Thyroid gland (tissue), 4 donors: ENCODE measurements at regions not wholly inside any gene's neighbourhood (a gene's known extent, or its start where the extent isn't known, plus 50 kb on each side); places are given as distances from the start of the nearest gene placed in this dataset.

Experiments
- DNase-seq, 2 donors: peaks; one replicate each; pipeline ENCODE4 v3.0.0-alpha.2; 2019
- H3K27ac ChIP-seq, 3 donors: fragments of 200-600 bp; sonication (generic); 1 replicate in 2 of 3; 2 replicates in 1 of 3; pipeline ENCODE4 v1.5.1; 2016 to 2019; ENCODE audit warnings: mild to moderate bottlenecking in 1 of 3, moderate library complexity in 1 of 3
- H3K27me3 ChIP-seq: fragments of 200-600 bp; sonication (generic); one replicate; pipeline ENCODE4 v1.5.1; 2019
- H3K36me3 ChIP-seq, 2 donors: fragments of 200-600 bp; sonication (generic); one replicate each; pipeline ENCODE4 v1.5.1; 2016 to 2019
- H3K4me1 ChIP-seq, 2 donors: fragments of 200-600 bp; sonication (generic); one replicate each; pipeline ENCODE4 v1.5.1; 2017 to 2019
- H3K4me3 ChIP-seq, 3 donors: fragments of 200-600 bp; sonication (generic); replicated peaks in 1 of 3; 1 replicate in 2 of 3; 2 replicates in 1 of 3; pipeline ENCODE4 v1.5.1; 2016; ENCODE audit warnings: mild to moderate bottlenecking in 1 of 3
- H3K9me3 ChIP-seq: fragments of 200-600 bp; sonication (generic); one replicate; pipeline ENCODE4 v1.5.1; 2017
- POLR2A ChIP-seq, 2 donors: fragments of 450-650 bp; IDR thresholded peaks; one replicate each; pipeline ENCODE4 v1.6.1; 2017; ENCODE audit warnings: antibody characterized with exemption in 2 of 2, mild to moderate bottlenecking in 2 of 2, moderate library complexity in 1 of 2
- WGBS, 2 donors: methylation state at CpG; one replicate each; pipeline ENCODE4 v1.1.5; 2017; 5-methylcytosine and 5-hydroxymethylcytosine counted together
- intact Hi-C: fragments of 100-400 bp; cut with DNase I; formaldehyde crosslinking; loops from one replicate; pipeline ENCODE4 v1.15.1; 2023
- TF ChIP-seq, protein P1 (sequence below), 6 experiments: fragments of 200-600 bp in 3 of 6; fragments of 450-650 bp in 3 of 6; sonication (generic) in 3 of 6; IDR thresholded peaks; one replicate each; pipeline ENCODE4 v1.5.1; 2016 to 2019; ENCODE audit warnings: antibody characterized with exemption in 6 of 6, mild to moderate bottlenecking in 2 of 6, inconsistent platforms in 1 of 6, moderate library complexity in 1 of 6

DNA sequence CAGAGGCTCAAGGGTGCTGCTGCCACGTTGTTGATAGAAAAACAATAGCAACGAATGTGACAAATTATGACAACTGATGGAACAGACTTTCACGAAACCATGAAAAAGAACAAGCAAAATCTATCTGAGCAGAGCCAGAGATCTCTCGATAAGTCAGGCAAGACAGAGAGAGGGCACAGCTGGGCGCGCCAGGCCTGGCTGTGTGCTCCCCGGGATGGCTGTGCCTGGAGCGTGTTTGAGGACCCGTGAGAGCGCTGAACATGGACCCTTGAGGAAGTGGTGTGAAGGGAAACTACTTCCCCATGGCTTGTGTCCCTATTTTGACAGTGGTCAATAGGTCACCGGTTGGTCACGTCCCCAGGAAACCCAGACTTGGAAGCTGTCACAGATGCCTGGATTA, 83.1 kb upstream of the FGF3 start:
- intact Hi-C loops, result no loop called here
- H3K4me3 ChIP-seq, result no peak overlapping the region
- no peaks in the 10 kb centered on the region for H3K36me3 ChIP-seq
- no peak for TF ChIP-seq POLR2A (IDR thresholded peaks at IDR 0.05)
- TF ChIP-seq, protein P1, sequence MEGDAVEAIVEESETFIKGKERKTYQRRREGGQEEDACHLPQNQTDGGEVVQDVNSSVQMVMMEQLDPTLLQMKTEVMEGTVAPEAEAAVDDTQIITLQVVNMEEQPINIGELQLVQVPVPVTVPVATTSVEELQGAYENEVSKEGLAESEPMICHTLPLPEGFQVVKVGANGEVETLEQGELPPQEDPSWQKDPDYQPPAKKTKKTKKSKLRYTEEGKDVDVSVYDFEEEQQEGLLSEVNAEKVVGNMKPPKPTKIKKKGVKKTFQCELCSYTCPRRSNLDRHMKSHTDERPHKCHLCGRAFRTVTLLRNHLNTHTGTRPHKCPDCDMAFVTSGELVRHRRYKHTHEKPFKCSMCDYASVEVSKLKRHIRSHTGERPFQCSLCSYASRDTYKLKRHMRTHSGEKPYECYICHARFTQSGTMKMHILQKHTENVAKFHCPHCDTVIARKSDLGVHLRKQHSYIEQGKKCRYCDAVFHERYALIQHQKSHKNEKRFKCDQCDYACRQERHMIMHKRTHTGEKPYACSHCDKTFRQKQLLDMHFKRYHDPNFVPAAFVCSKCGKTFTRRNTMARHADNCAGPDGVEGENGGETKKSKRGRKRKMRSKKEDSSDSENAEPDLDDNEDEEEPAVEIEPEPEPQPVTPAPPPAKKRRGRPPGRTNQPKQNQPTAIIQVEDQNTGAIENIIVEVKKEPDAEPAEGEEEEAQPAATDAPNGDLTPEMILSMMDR (IDR thresholded peaks at IDR 0.05), result no peak
- no peaks in the 10 kb centered on the region for H3K9me3 ChIP-seq
- no peak overlapping the region for H3K27ac ChIP-seq
- no peaks in the 10 kb centered on the region for H3K27me3 ChIP-seq
- H3K4me1 ChIP-seq, result no peaks in the 10 kb centered on the region
- 86 to 91% methylated on average over 12 of the region's 12 CpGs for whole genome bisulfite sequencing, 2 donors
- no peak for DNase-seq

DNA sequence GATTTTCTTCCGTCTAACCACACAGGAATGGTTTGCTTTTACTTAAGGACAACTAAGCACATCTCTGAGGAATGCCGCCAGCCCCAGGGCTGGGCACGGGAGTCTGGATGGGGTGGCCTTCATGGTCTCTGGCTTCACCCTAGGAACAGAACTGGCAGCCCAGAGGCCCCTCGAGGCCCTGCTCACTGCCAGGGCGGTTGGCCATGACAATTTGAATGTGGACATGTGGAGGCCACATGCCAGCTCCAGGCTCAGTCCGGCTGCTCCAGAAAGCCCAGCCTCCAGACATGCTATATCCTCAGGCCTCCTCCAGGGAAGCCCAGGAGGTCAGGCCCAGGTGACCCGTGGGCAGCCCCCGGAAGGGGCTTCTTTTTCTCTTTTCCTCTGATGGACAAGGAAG, 84.0 kb upstream of the FGF3 start:
- DNase-seq, result no peak
- no peaks in the 10 kb centered on the region for H3K4me1 ChIP-seq
- TF ChIP-seq, protein P1 (IDR thresholded peaks at IDR 0.05), result no peak
- no peak for TF ChIP-seq POLR2A (IDR thresholded peaks at IDR 0.05)
- H3K9me3 ChIP-seq, result no peaks in the 10 kb centered on the region
- intact Hi-C loops, result no loop called here
- no peaks in the 10 kb centered on the region for H3K27me3 ChIP-seq
- H3K36me3 ChIP-seq, result no peaks in the 10 kb centered on the region
- WGBS, 2 donors, result 65 to 72% methylated on average over 8 of the region's 8 CpGs
- H3K4me3 ChIP-seq, result no peak overlapping the region
- no peak overlapping the region for H3K27ac ChIP-seq

DNA sequence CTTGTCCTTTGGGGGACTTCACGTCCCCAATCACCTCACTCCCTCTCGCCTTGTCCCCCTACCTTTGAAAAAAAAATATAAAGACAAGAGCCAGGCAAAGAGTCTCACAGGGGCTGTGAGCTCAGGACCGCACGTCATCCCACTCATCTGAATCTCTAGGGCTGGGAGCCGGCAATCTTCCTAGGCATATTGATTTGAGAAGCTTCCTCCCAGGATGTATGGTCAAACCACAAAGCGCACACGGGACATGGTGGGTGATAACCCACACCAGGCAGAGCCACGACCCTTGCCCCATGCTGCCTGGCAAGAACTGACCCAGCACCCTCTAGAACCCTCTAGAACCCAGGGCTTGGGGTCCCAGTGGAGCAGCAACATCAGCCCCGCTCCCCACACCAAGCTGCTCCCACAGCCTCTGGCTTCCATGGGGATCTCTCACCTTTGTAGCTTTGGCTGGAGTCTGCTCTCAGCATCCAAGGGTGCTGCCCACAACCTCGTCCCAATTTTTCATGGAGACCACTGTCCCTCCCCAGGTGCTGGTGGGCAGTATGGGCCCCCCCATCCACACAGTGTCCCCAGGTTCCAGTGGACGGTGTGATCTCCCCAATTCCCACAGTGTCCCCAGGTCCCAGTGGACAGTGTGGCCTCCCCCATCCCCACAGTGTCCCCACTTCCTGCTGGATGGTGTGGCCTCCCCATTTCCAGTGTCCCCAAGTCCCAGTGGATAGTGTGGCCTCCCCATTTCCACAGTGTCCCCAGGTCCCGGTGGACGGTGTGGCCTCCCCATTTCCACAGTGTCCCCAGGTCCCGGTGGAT, 85.2 kb upstream of the FGF3 start:
- TF ChIP-seq, protein P1 (IDR thresholded peaks at IDR 0.05), result no peak
- TF ChIP-seq POLR2A (IDR thresholded peaks at IDR 0.05), result no peak
- H3K4me1 ChIP-seq, result no peaks in the 10 kb centered on the region
- intact Hi-C loops, result no loop called here
- no peak for DNase-seq
- H3K27me3 ChIP-seq, result no peaks in the 10 kb centered on the region
- no peaks in the 10 kb centered on the region for H3K36me3 ChIP-seq
- no peak overlapping the region for H3K4me3 ChIP-seq
- H3K27ac ChIP-seq, result no peak overlapping the region
- WGBS, 2 donors, result 83 to 85% methylated on average over 13 of the region's 14 CpGs
- H3K9me3 ChIP-seq, result no peaks in the 10 kb centered on the region

DNA sequence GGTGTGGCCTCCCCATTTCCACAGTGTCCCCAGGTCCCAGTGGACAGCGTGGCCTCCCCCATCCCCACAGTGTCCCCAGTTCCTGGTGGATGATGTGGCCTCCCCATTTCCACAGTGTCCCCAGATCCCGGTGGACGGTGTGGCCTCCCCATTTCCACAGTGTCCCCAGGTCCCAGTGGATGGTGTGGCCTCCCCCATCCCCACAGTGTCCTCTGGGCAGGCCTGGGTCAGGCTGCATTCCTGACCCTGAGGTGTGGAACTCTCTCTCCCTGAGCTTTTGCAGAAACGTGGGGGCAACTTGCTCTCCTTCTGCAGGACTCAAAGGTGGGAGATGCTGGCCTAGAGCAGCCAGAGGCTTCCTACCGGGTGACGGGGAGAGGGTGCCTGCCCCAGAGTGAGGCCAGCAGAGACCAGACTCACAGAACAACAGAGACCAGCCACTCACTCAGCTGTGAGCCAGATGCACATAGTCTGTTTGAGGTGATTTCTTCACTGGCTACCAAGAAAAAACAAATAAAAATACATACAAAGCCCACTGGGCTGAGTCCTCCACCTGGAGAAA, 85.8 kb upstream of the FGF3 start:
- Histone ChIP-seq H3K36me3 (no peaks in the 10 kb centered on the region), H3K9me3 (no peaks in the 10 kb centered on the region), H3K4me3 (no peak overlapping the region), H3K4me1 (peaks cover 0 to 6% of the 10 kb centered on the region in 2 donors), H3K27me3 (no peaks in the 10 kb centered on the region), H3K27ac (no peak overlapping the region)
- no peak for TF ChIP-seq POLR2A (IDR thresholded peaks at IDR 0.05)
- TF ChIP-seq, protein P1 (IDR thresholded peaks at IDR 0.05), result no peak
- DNase-seq, result no peak
- WGBS, 2 donors, result 84 to 94% methylated on average over 5 to 6 of the region's 6 CpGs
- intact Hi-C loops, result no loop called here
